ENCODE measurements at regions not wholly inside any gene's neighbourhood (a gene's known extent, or its start where the extent isn't known, plus 50 kb on each side); places are given as distances from the start of the nearest gene placed in this dataset.

DNA sequence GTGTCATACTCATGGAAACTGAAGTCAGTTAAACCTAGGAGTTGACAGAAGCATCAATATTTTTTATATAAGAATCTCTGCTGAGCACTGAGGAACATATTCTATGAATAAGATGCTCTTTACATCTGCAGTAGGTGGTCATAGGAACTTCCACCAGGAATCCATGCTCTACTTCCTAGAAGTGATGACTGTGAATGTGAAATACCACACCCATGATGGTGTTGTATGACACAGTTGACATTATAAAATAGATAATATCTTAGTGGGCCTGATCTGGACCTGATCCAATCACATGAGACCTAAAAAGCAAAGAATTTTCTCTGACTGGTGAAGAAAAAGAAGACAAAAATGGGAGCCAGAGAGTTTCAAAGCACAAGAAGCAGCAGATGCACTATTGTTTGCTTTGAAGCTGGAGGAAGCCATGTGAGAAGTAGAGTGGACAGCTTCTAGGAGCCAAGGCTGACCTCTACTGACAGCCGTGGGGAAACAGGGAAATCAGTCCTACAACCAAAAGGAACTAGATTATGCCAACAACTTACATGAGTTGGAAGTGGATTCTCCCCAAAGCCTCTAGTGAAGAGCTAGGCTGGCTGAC, 68.6 kb upstream of the HS3ST1 start:
- no peaks in the 10 kb centered on the region for H4K20me1 ChIP-seq (ENCODE audit: insufficient read depth, low read length)
- TF ChIP-seq FOS (IDR thresholded peaks at IDR 0.05; ENCODE audit: low read depth, low read length) (no peak), MAFK (IDR thresholded peaks at IDR 0.05; ENCODE audit: low read depth, low read length) (no peak), SMC3 (IDR thresholded peaks at IDR 0.05; ENCODE audit: low read depth, low read length) (no peak), RFX5 (IDR thresholded peaks at IDR 0.05; ENCODE audit: low read depth, low read length) (no peak), RCOR1 (IDR thresholded peaks at IDR 0.05; ENCODE audit: insufficient replicate concordance, low read length) (no peak), MAZ (IDR thresholded peaks at IDR 0.05; ENCODE audit: borderline replicate concordance, low read depth, low read length) (no peak), RAD21 (IDR thresholded peaks at IDR 0.05; ENCODE audit: low read length) (no peak), BHLHE40 (IDR thresholded peaks at IDR 0.05; ENCODE audit: low read depth, low read length) (no peak), NFE2L2 (IDR thresholded peaks at IDR 0.05; ENCODE audit: low read depth, low read length) (no peak), MXI1 (IDR thresholded peaks at IDR 0.05; ENCODE audit: borderline replicate concordance, low read depth, low read length) (no peak), POLR2A (IDR thresholded peaks at IDR 0.05; ENCODE audit: low read depth, low read length) (no peak)
- TF ChIP-seq, protein P1, sequence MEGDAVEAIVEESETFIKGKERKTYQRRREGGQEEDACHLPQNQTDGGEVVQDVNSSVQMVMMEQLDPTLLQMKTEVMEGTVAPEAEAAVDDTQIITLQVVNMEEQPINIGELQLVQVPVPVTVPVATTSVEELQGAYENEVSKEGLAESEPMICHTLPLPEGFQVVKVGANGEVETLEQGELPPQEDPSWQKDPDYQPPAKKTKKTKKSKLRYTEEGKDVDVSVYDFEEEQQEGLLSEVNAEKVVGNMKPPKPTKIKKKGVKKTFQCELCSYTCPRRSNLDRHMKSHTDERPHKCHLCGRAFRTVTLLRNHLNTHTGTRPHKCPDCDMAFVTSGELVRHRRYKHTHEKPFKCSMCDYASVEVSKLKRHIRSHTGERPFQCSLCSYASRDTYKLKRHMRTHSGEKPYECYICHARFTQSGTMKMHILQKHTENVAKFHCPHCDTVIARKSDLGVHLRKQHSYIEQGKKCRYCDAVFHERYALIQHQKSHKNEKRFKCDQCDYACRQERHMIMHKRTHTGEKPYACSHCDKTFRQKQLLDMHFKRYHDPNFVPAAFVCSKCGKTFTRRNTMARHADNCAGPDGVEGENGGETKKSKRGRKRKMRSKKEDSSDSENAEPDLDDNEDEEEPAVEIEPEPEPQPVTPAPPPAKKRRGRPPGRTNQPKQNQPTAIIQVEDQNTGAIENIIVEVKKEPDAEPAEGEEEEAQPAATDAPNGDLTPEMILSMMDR (conservative IDR thresholded peaks at IDR 0.05; ENCODE audit: low read depth, low read length): no peak
- TF ChIP-seq, protein P2, sequence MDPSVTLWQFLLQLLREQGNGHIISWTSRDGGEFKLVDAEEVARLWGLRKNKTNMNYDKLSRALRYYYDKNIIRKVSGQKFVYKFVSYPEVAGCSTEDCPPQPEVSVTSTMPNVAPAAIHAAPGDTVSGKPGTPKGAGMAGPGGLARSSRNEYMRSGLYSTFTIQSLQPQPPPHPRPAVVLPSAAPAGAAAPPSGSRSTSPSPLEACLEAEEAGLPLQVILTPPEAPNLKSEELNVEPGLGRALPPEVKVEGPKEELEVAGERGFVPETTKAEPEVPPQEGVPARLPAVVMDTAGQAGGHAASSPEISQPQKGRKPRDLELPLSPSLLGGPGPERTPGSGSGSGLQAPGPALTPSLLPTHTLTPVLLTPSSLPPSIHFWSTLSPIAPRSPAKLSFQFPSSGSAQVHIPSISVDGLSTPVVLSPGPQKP (IDR thresholded peaks at IDR 0.05; ENCODE audit: borderline replicate concordance, low read depth, low read length): no peak
- TF ChIP-seq, protein P3, sequence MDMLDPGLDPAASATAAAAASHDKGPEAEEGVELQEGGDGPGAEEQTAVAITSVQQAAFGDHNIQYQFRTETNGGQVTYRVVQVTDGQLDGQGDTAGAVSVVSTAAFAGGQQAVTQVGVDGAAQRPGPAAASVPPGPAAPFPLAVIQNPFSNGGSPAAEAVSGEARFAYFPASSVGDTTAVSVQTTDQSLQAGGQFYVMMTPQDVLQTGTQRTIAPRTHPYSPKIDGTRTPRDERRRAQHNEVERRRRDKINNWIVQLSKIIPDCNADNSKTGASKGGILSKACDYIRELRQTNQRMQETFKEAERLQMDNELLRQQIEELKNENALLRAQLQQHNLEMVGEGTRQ (IDR thresholded peaks at IDR 0.05; ENCODE audit: low read depth, low read length): no peak
- DNase-seq (no peak), ATAC-seq (ENCODE audit: low read depth) (no peak)
- H3K14ac ChIP-seq (replicated peaks; ENCODE audit: low read depth, low read length): no peak overlapping the region
- no peak overlapping the region for H3K4ac ChIP-seq (ENCODE audit: low read depth, low read length)
- no peak overlapping the region for H3K56ac ChIP-seq (ENCODE audit: extremely low read depth, insufficient read depth, low read length)
- H3K9me1 ChIP-seq (ENCODE audit: insufficient read depth, low read length): no peaks in the 10 kb centered on the region
- no peak overlapping the region for H2AK5ac ChIP-seq (ENCODE audit: low read depth, low read length)
- CTCF ChIA-PET: no interaction called here
- intact Hi-C loops (cut with micrococcal nuclease): no loop called here
- no peak overlapping the region for H3K27ac ChIP-seq (ENCODE audit: insufficient read depth, low read length)
- no peaks in the 10 kb centered on the region for H3K27me3 ChIP-seq (ENCODE audit: control insufficient read depth, insufficient read depth, low read length)
- no peak overlapping the region for H4K5ac ChIP-seq (ENCODE audit: low read depth, low read length)
- BruUV-seq (replicated peaks): no TSS peak
- H3K18ac ChIP-seq (ENCODE audit: low read depth, low read length): no peak overlapping the region
- H3K9ac ChIP-seq (ENCODE audit: low read depth, low read length): no peak overlapping the region
- H2AK9ac ChIP-seq (replicated peaks; ENCODE audit: low read depth, low read length, poor library complexity): no peak overlapping the region
- peaks cover 3% of the 10 kb centered on the region; the same call in 1 of the 2 replicates for H3K4me1 ChIP-seq (ENCODE audit: control insufficient read depth, insufficient read depth, low read length)
- peaks cover 2% of the 10 kb centered on the region for H3K9me3 ChIP-seq (ENCODE audit: control insufficient read depth, insufficient read depth, low read length)
- no peaks in the 10 kb centered on the region for H3K79me1 ChIP-seq (ENCODE audit: low read depth in 1 of 2, low read length in 2 of 2)
- H3K4me2 ChIP-seq (ENCODE audit: low read depth, low read length): no peak overlapping the region
- dilution Hi-C loops (cut with HindIII; ENCODE audit: low sequenced_read_pairs, unreplicated experiment): no loop called here
- in situ Hi-C loops (cut with MboI; ENCODE audit: low sequenced_read_pairs): no loop called here
- no peak overlapping the region for H4K8ac ChIP-seq (ENCODE audit: low read depth in 2 of 2, low read length in 2 of 2)
- no peak overlapping the region for H2AFZ ChIP-seq (replicated peaks; ENCODE audit: low read length, poor library complexity)
- no peak overlapping the region for H2BK20ac ChIP-seq (ENCODE audit: low read depth, low read length)
- no peaks in the 10 kb centered on the region for H3K36me3 ChIP-seq (ENCODE audit: control insufficient read depth, insufficient read depth, low read length)
- H3K23ac ChIP-seq (ENCODE audit: low read depth, low read length): no peak overlapping the region
- H2BK15ac ChIP-seq (ENCODE audit: low read depth, low read length): no peak overlapping the region
- H2BK5ac ChIP-seq (ENCODE audit: low read depth, low read length, poor library complexity, severe bottlenecking): no peak overlapping the region
- no peak overlapping the region for H4K91ac ChIP-seq (ENCODE audit: insufficient read depth, low read depth, low read length)
- POLR2A ChIA-PET (ENCODE audit: unreplicated experiment): no interaction called here
- H3K4me3 ChIP-seq (ENCODE audit: insufficient read depth, low read depth, low read length): no peak overlapping the region
- no CpG with 5 or more reads among the region's 1 CpG for WGBS, 2 experiments (ENCODE audit: extremely low coverage in 2 of 2, insufficient read length in 1 of 2)
- H2BK120ac ChIP-seq (ENCODE audit: low read depth, low read length): no peak overlapping the region
